Thyroid gland (tissue), 4 donors: ENCODE measurements at regions not wholly inside any gene's neighbourhood (a gene's known extent, or its start where the extent isn't known, plus 50 kb on each side); places are given as distances from the start of the nearest gene placed in this dataset.

Experiments
- POLR2A ChIP-seq, 2 donors: fragments of 450-650 bp; IDR thresholded peaks; one replicate each; pipeline ENCODE4 v1.6.1; 2017; ENCODE audit warnings: antibody characterized with exemption in 2 of 2, mild to moderate bottlenecking in 2 of 2, moderate library complexity in 1 of 2
- TF ChIP-seq, protein P1 (sequence below), 6 experiments: fragments of 200-600 bp in 3 of 6; fragments of 450-650 bp in 3 of 6; sonication (generic) in 3 of 6; IDR thresholded peaks; one replicate each; pipeline ENCODE4 v1.5.1; 2016 to 2019; ENCODE audit warnings: antibody characterized with exemption in 6 of 6, mild to moderate bottlenecking in 2 of 6, inconsistent platforms in 1 of 6, moderate library complexity in 1 of 6

DNA sequence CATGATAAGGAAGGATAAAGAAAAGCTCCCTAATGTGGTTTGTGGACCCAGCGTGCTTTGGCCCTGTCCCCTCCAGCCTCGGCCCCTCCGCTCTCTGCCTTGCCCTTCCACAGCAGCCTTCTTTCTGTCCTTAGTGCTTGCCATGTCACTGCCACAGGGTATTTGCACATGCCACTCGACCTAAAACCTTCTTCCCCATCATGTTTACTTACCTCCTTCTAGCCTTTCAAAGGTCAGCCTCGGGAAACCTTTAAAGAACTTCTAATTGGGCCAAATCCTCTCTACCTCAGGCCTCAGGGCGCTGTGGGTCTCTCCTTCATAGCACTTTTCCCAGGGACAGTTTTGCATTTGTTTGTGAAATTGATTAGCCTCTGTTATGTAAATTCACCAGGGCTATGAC is 73.0 kb downstream of the SCN11A start:
- no peak for TF ChIP-seq POLR2A (IDR thresholded peaks at IDR 0.05)
- TF ChIP-seq, protein P1, sequence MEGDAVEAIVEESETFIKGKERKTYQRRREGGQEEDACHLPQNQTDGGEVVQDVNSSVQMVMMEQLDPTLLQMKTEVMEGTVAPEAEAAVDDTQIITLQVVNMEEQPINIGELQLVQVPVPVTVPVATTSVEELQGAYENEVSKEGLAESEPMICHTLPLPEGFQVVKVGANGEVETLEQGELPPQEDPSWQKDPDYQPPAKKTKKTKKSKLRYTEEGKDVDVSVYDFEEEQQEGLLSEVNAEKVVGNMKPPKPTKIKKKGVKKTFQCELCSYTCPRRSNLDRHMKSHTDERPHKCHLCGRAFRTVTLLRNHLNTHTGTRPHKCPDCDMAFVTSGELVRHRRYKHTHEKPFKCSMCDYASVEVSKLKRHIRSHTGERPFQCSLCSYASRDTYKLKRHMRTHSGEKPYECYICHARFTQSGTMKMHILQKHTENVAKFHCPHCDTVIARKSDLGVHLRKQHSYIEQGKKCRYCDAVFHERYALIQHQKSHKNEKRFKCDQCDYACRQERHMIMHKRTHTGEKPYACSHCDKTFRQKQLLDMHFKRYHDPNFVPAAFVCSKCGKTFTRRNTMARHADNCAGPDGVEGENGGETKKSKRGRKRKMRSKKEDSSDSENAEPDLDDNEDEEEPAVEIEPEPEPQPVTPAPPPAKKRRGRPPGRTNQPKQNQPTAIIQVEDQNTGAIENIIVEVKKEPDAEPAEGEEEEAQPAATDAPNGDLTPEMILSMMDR (IDR thresholded peaks at IDR 0.05) = no peak
